SK-N-SH (cell line): ENCODE measurements at regions not wholly inside any gene's neighbourhood (a gene's known extent, or its start where the extent isn't known, plus 50 kb on each side); places are given as distances from the start of the nearest gene placed in this dataset.

Experiments
- CTCF ChIA-PET: fragments of 300-600, 350-600 bp; formaldehyde crosslinking; extraction: SDS; loops from one replicate; lab custom pipeline; 2021; lab: Yijun Ruan, JAX
- POLR2A ChIA-PET: fragments of 350-600 bp; sonication (Branson Sonifier 250); formaldehyde crosslinking; extraction: SDS; loops from one replicate; lab custom pipeline; 2020; ENCODE audit warnings: antibody characterized with exemption, inconsistent platforms; lab: Yijun Ruan, JAX
- DNase-seq: peaks from one replicate; pipeline ENCODE4 v3.0.0; 2012
- H2AFZ ChIP-seq: fragments of 200-600 bp; sonication (generic); 2 replicates; pipeline ENCODE4 v1.8.1; 2016; ENCODE audit warnings: antibody characterized with exemption, mild to moderate bottlenecking, low read depth
- H3F3A ChIP-seq: fragments of 200-600 bp; sonication (generic); replicated peaks from 2 replicates; pipeline ENCODE3; 2016; ENCODE audit warnings: antibody characterized with exemption, mild to moderate bottlenecking; ENCODE audit not compliant: insufficient read depth
- H3K27ac ChIP-seq, 2 experiments: fragments of 200-500 bp in 1 of 2; fragments of 200-600 bp in 1 of 2; sonication (Bioruptor generic) in 1 of 2; sonication (generic), shearing (Covaris generic) in 1 of 2; 2 replicates each; pipeline versions ENCODE4 v1.5.1 to v1.6.1; 2014 to 2016; ENCODE audit warnings: low read depth in 2 of 2, inconsistent platforms in 1 of 2, low read length in 1 of 2, mild to moderate bottlenecking in 1 of 2, mixed read lengths in 1 of 2
- H3K27me3 ChIP-seq: fragments of 200-600 bp; sonication (generic), shearing (Covaris generic); 2 replicates; pipeline ENCODE4 v1.6.1; 2016; ENCODE audit warnings: mixed run types; ENCODE audit not compliant: insufficient read depth
- H3K36me3 ChIP-seq, 2 experiments: fragments of 200-500 bp in 1 of 2; fragments of 200-600 bp in 1 of 2; sonication (Bioruptor generic) in 1 of 2; sonication (generic) in 1 of 2; replicated peaks in 1 of 2; 2 replicates each; pipeline versions ENCODE3 to v1.5.1; 2014 to 2016; ENCODE audit warnings: low read length in 1 of 2, mild to moderate bottlenecking in 1 of 2; ENCODE audit not compliant: insufficient read depth in 2 of 2, control insufficient read depth in 1 of 2
- H3K4me1 ChIP-seq, 2 experiments: fragments of 200-500 bp in 1 of 2; fragments of 200-600 bp in 1 of 2; sonication (Bioruptor generic) in 1 of 2; sonication (generic), shearing (Covaris generic) in 1 of 2; 2 replicates each; pipeline versions ENCODE4 v1.5.1 to v1.6.1; 2014 to 2016; ENCODE audit warnings: low read depth in 1 of 2, low read length in 1 of 2, mixed run types in 1 of 2; ENCODE audit not compliant: insufficient read depth in 2 of 2, control insufficient read depth in 1 of 2
- H3K4me2 ChIP-seq: fragments of 200-600 bp; sonication (generic), shearing (Covaris generic); 2 replicates; pipeline ENCODE4 v1.6.1; 2017; ENCODE audit warnings: mixed run types
- H3K4me3 ChIP-seq, 2 experiments: fragments of 200-500 bp in 1 of 2; fragments of 200-600 bp in 1 of 2; sonication (Bioruptor generic) in 1 of 2; sonication (generic), shearing (Covaris generic) in 1 of 2; 2 replicates each; pipeline versions ENCODE4 v1.5.1 to v1.8.1; 2014 to 2016; ENCODE audit warnings: low read depth in 2 of 2, inconsistent platforms in 1 of 2, low read length in 1 of 2, mild to moderate bottlenecking in 1 of 2, mixed read lengths in 1 of 2, moderate library complexity in 1 of 2
- H3K79me2 ChIP-seq: fragments of 200-600 bp; sonication (generic); 2 replicates; pipeline ENCODE4 v1.8.1; 2017; ENCODE audit warnings: mild to moderate bottlenecking; ENCODE audit not compliant: insufficient read depth
- H3K9ac ChIP-seq: fragments of 200-600 bp; sonication (generic); 2 replicates; pipeline ENCODE4 v1.6.1; 2017; ENCODE audit warnings: mixed run types
- H3K9me2 ChIP-seq: fragments of 200-600 bp; sonication (generic); 2 replicates; pipeline ENCODE4 v1.6.1; 2017; ENCODE audit warnings: mixed run types
- H3K9me3 ChIP-seq: fragments of 200-600 bp; sonication (generic); 2 replicates; pipeline ENCODE4 v1.6.1; 2017; ENCODE audit warnings: mixed run types, mild to moderate bottlenecking, moderate library complexity
- H4K20me1 ChIP-seq: fragments of 200-600 bp; sonication (generic); 2 replicates; pipeline ENCODE4 v1.6.1; 2017; ENCODE audit warnings: mild to moderate bottlenecking, mixed run types; ENCODE audit not compliant: insufficient read depth
- ELF1 ChIP-seq: IDR thresholded peaks from 2 replicates; pipeline ENCODE4 v1.4.0; 2012
- EP300 ChIP-seq, 2 experiments: IDR thresholded peaks; 2 replicates each; pipeline versions ENCODE4 v1.4.0 to v1.6.1; 2012; ENCODE audit warnings: borderline replicate concordance in 1 of 2, low read depth in 1 of 2, low read length in 1 of 2
- EZH2phosphoT487 ChIP-seq: fragments of 200-600 bp; sonication (generic); IDR thresholded peaks from 2 replicates; pipeline ENCODE4 v1.6.1; 2017; ENCODE audit warnings: low read depth, mixed run types, mild to moderate bottlenecking, antibody characterized with exemption, moderate library complexity, borderline replicate concordance
- FOXJ3 ChIP-seq: sonication (generic); formaldehyde crosslinking; IDR thresholded peaks from 2 replicates; pipeline ENCODE4 v1.5.1; 2020; ENCODE audit warnings: mild to moderate bottlenecking, missing genetic modification reagents
- GABPA ChIP-seq: IDR thresholded peaks from 2 replicates; pipeline ENCODE4 v1.4.0; 2012; ENCODE audit warnings: low read depth, mild to moderate bottlenecking
- JUND ChIP-seq: IDR thresholded peaks from 2 replicates; pipeline ENCODE4 v1.4.0; 2012
- MEF2A ChIP-seq: IDR thresholded peaks from 2 replicates; pipeline ENCODE4 v1.4.0; 2012; ENCODE audit warnings: low read depth, borderline replicate concordance
- MXI1 ChIP-seq: IDR thresholded peaks from 2 replicates; pipeline ENCODE4 v1.6.1; 2012; ENCODE audit warnings: mild to moderate bottlenecking, low read depth, low read length, improper control_type of control experiment
- NFIC ChIP-seq: IDR thresholded peaks from 2 replicates; pipeline ENCODE4 v1.4.0; 2012; ENCODE audit warnings: borderline replicate concordance
- POLR2AphosphoS5 ChIP-seq: IDR thresholded peaks from 2 replicates; pipeline ENCODE4 v1.6.1; 2012; ENCODE audit warnings: low read depth, low read length
- RAD21 ChIP-seq: IDR thresholded peaks from 2 replicates; pipeline ENCODE4 v1.6.1; 2012; ENCODE audit warnings: mild to moderate bottlenecking, low read length
- RCOR1 ChIP-seq: fragments of 150-350 bp; IDR thresholded peaks from 2 replicates; pipeline ENCODE4 v1.6.1; 2017; ENCODE audit warnings: antibody characterized with exemption, low read length
- REST ChIP-seq: IDR thresholded peaks from 2 replicates; pipeline ENCODE4 v1.6.1; 2012; ENCODE audit warnings: mild to moderate bottlenecking, low read depth, low read length, moderate library complexity
- RFX5 ChIP-seq: IDR thresholded peaks from 2 replicates; pipeline ENCODE4 v1.6.1; 2012; ENCODE audit warnings: mild to moderate bottlenecking, improper control_type of control experiment, low read length
- RXRA ChIP-seq: IDR thresholded peaks from 2 replicates; pipeline ENCODE4 v1.4.0; 2012; ENCODE audit warnings: low read depth, mild to moderate bottlenecking, borderline replicate concordance
- SMC3 ChIP-seq: IDR thresholded peaks from 2 replicates; pipeline ENCODE4 v1.6.1; 2012; ENCODE audit warnings: low read depth, low read length, improper control_type of control experiment
- TAF1 ChIP-seq: IDR thresholded peaks from 2 replicates; pipeline ENCODE4 v1.6.1; 2012; ENCODE audit warnings: low read depth, mild to moderate bottlenecking, low read length, moderate library complexity, borderline replicate concordance
- TEAD4 ChIP-seq: IDR thresholded peaks from 2 replicates; pipeline ENCODE4 v1.4.0; 2012; ENCODE audit warnings: mild to moderate bottlenecking, borderline replicate concordance; ENCODE audit not compliant: insufficient read depth
- YY1 ChIP-seq: IDR thresholded peaks from 2 replicates; pipeline ENCODE4 v1.4.0; 2012; ENCODE audit warnings: low read depth, mild to moderate bottlenecking
- WGBS: methylation state at CpG from one replicate; pipeline ENCODE4 v1.1.6; 2017; ENCODE audit warnings: low lambda C conversion rate; 5-methylcytosine and 5-hydroxymethylcytosine counted together
- TF ChIP-seq, protein P1 (sequence below): IDR thresholded peaks from 2 replicates; pipeline ENCODE4; 2012
- TF ChIP-seq, protein P2 (sequence below): fragments of 200-600 bp; sonication (generic); IDR thresholded peaks from 2 replicates; pipeline ENCODE4 v1.6.1; 2017; ENCODE audit warnings: antibody characterized with exemption, mild to moderate bottlenecking, moderate library complexity
- TF ChIP-seq, protein P3 (sequence below): IDR thresholded peaks from 2 replicates; pipeline ENCODE4 v1.4.0; 2012; ENCODE audit warnings: low read depth

- no peak for TF ChIP-seq REST
- TF ChIP-seq EP300 (IDR thresholded peaks at IDR 0.05; ENCODE audit: borderline replicate concordance in 1 of 2, low read depth in 1 of 2, low read length in 1 of 2), result no peak
- no peak for TF ChIP-seq TAF1
- TF ChIP-seq SMC3, result no peak
- TF ChIP-seq RCOR1, result no peak
- TF ChIP-seq YY1, result no peak
- TF ChIP-seq JUND, result no peak
- no peak for TF ChIP-seq MXI1
These were observed 836.5 kb upstream of the CXADR start (continued) for GRCh38 chr21:16676391-16676790.

GRCh38 chr21:16678429-16679160, 834.2 kb upstream of the CXADR start:
- POLR2A ChIA-PET, result no interaction called here
- no peak for DNase-seq

More at GRCh38 chr21:16678429-16679160, 834.2 kb upstream of the CXADR start:
- Histone ChIP-seq H3K4me3 (no peak overlapping the region), H3K4me1 (no peaks in the 10 kb centered on the region; a peak in 1 of 4 replicates), H3K9ac (no peak overlapping the region), H4K20me1 (no peaks in the 10 kb centered on the region), H3K79me2 (no peaks in the 10 kb centered on the region), H3K27me3 (no peaks in the 10 kb centered on the region), H3K36me3 (no peaks in the 10 kb centered on the region), H3K4me2 (no peak overlapping the region), H3K9me3 (no peaks in the 10 kb centered on the region), H2AFZ (no peak overlapping the region), H3K27ac (no peak overlapping the region), H3F3A (no peaks in the 10 kb centered on the region), H3K9me2 (no peaks in the 10 kb centered on the region)
- CTCF ChIA-PET, result no interaction called here
- 53% methylated on average over 3 of the region's 3 CpGs for WGBS
- TF ChIP-seq RXRA, result no peak
- TF ChIP-seq ELF1, result no peak
- no peak for TF ChIP-seq GABPA
- no peak for TF ChIP-seq NFIC
- TF ChIP-seq, protein P1, sequence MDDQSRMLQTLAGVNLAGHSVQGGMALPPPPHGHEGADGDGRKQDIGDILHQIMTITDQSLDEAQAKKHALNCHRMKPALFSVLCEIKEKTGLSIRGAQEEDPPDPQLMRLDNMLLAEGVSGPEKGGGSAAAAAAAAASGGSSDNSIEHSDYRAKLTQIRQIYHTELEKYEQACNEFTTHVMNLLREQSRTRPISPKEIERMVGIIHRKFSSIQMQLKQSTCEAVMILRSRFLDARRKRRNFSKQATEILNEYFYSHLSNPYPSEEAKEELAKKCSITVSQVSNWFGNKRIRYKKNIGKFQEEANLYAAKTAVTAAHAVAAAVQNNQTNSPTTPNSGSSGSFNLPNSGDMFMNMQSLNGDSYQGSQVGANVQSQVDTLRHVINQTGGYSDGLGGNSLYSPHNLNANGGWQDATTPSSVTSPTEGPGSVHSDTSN, result no peak
- TF ChIP-seq MEF2A, result no peak
- no peak for TF ChIP-seq FOXJ3
- TF ChIP-seq, protein P2, sequence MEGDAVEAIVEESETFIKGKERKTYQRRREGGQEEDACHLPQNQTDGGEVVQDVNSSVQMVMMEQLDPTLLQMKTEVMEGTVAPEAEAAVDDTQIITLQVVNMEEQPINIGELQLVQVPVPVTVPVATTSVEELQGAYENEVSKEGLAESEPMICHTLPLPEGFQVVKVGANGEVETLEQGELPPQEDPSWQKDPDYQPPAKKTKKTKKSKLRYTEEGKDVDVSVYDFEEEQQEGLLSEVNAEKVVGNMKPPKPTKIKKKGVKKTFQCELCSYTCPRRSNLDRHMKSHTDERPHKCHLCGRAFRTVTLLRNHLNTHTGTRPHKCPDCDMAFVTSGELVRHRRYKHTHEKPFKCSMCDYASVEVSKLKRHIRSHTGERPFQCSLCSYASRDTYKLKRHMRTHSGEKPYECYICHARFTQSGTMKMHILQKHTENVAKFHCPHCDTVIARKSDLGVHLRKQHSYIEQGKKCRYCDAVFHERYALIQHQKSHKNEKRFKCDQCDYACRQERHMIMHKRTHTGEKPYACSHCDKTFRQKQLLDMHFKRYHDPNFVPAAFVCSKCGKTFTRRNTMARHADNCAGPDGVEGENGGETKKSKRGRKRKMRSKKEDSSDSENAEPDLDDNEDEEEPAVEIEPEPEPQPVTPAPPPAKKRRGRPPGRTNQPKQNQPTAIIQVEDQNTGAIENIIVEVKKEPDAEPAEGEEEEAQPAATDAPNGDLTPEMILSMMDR, result no peak
- no peak for TF ChIP-seq EP300 (IDR thresholded peaks at IDR 0.05; ENCODE audit: borderline replicate concordance in 1 of 2, low read depth in 1 of 2, low read length in 1 of 2)
- no peak for TF ChIP-seq RAD21
- TF ChIP-seq JUND, result no peak
- TF ChIP-seq YY1, result no peak
- no peak for TF ChIP-seq RCOR1
- no peak for TF ChIP-seq REST
- TF ChIP-seq RFX5, result no peak
- no peak for TF ChIP-seq POLR2AphosphoS5
- no peak for TF ChIP-seq EZH2phosphoT487
- no peak for TF ChIP-seq TEAD4
- TF ChIP-seq, protein P3, sequence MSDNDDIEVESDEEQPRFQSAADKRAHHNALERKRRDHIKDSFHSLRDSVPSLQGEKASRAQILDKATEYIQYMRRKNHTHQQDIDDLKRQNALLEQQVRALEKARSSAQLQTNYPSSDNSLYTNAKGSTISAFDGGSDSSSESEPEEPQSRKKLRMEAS, result no peak
